ENCODE measurements at regions not wholly inside any gene's neighbourhood (a gene's known extent, or its start where the extent isn't known, plus 50 kb on each side); places are given as distances from the start of the nearest gene placed in this dataset.

DNA sequence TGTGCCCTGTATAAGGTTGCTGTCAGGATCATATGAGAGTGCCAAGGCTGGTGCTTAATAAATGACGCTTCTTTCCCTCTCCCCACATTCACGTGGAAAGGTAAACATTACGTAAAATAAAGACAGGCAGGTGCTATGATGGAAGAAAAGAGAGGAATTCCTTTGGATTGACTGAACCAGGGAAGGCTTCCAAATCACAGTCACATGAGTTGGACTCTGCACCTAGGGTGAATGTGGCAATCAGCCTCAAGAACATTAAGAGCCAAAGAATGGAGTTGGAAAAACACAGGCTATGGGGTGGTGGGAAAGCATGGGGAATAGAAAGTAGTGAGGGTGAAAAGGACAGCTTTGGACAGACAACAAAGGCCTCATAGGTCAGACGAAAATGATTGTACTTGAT, 473.1 kb downstream of the VRK1 start:
- POLR2A ChIA-PET, result no interaction called here
- CTCF ChIA-PET, result no interaction called here

DNA sequence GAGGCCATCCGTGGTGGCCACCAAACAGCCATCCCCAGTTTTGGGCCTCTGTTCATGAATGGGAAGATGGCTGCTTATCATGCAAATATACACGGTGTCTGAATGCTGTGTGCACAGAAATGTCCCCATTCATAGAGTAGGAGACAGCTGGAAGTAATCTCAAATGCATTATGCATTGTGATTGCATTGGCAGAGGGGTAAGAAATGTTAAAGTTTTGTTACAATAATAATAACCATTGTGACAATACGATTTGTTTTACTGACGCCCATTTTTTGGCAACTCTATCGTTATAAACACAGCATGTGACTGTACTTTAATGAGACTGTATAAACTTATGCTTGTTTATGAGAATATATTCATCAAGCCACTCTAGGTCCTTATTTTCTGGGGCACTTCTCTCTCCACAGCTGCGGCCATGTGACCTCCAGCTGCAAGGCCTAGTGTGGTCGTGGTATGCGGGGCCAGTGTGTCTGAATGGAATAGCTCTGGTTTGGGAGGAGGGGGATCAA, 474.3 kb downstream of the VRK1 start:
- CTCF ChIA-PET, result no interaction called here

More for the DNA sequence above, 473.1 kb downstream of the VRK1 start:
- TF ChIP-seq, protein P1, sequence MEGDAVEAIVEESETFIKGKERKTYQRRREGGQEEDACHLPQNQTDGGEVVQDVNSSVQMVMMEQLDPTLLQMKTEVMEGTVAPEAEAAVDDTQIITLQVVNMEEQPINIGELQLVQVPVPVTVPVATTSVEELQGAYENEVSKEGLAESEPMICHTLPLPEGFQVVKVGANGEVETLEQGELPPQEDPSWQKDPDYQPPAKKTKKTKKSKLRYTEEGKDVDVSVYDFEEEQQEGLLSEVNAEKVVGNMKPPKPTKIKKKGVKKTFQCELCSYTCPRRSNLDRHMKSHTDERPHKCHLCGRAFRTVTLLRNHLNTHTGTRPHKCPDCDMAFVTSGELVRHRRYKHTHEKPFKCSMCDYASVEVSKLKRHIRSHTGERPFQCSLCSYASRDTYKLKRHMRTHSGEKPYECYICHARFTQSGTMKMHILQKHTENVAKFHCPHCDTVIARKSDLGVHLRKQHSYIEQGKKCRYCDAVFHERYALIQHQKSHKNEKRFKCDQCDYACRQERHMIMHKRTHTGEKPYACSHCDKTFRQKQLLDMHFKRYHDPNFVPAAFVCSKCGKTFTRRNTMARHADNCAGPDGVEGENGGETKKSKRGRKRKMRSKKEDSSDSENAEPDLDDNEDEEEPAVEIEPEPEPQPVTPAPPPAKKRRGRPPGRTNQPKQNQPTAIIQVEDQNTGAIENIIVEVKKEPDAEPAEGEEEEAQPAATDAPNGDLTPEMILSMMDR (IDR thresholded peaks at IDR 0.05; ENCODE audit: insufficient read depth, low read length, missing control alignments), result no peak
- no peak for DNase-seq (ENCODE audit: low read depth, low spot score)
- no peak overlapping the region for H3K4me3 ChIP-seq (ENCODE audit: low read depth, low read length)

DNA sequence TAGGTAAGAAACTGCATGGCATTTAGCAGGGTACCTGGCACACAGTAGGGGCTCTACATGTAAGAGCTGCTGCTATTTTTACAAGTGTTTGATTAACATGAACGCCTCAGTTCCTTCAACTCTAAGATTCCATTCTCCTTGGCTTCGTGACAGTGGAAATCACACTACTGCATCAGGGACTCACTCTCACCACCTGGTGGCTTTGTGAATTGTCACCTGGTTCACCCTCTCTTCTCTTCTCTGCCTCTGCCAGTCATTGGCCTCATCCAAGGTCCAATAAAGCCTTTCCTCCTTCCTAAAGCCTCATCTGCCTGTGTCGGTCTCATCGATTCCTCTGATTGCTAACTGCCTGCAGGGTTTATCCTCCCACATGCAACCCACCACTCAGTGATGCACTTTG, 476.4 kb downstream of the VRK1 start:
- H3K4me3 ChIP-seq (ENCODE audit: low read depth, low read length), result no peak overlapping the region
- CTCF ChIA-PET, result no interaction called here
- TF ChIP-seq, protein P1 (IDR thresholded peaks at IDR 0.05; ENCODE audit: insufficient read depth, low read length, missing control alignments), result no peak
- no peak for DNase-seq (ENCODE audit: low read depth, low spot score)
- POLR2A ChIA-PET, result no interaction called here

More for the DNA sequence above, 474.3 kb downstream of the VRK1 start:
- TF ChIP-seq, protein P1 (IDR thresholded peaks at IDR 0.05; ENCODE audit: insufficient read depth, low read length, missing control alignments), result no peak
- POLR2A ChIA-PET, result no interaction called here
- no peak for DNase-seq (ENCODE audit: low read depth, low spot score)
- H3K4me3 ChIP-seq (ENCODE audit: low read depth, low read length), result no peak overlapping the region

- H3K4me3 ChIP-seq (ENCODE audit: low read depth, low read length), result no peak overlapping the region
- CTCF ChIA-PET, result no interaction called here
- TF ChIP-seq, protein P1 (IDR thresholded peaks at IDR 0.05; ENCODE audit: insufficient read depth, low read length, missing control alignments), result no peak
- POLR2A ChIA-PET, result no interaction called here
- no peak for DNase-seq (ENCODE audit: low read depth, low spot score)
Observed at GRCh38 chr14:97274626-97275025, 477.4 kb downstream of the VRK1 start.

- CTCF ChIA-PET, result no interaction called here
- TF ChIP-seq, protein P1 (IDR thresholded peaks at IDR 0.05; ENCODE audit: insufficient read depth, low read length, missing control alignments), result no peak
Observed at GRCh38 chr14:97275276-97275675, 478.1 kb downstream of the VRK1 start.

DNA sequence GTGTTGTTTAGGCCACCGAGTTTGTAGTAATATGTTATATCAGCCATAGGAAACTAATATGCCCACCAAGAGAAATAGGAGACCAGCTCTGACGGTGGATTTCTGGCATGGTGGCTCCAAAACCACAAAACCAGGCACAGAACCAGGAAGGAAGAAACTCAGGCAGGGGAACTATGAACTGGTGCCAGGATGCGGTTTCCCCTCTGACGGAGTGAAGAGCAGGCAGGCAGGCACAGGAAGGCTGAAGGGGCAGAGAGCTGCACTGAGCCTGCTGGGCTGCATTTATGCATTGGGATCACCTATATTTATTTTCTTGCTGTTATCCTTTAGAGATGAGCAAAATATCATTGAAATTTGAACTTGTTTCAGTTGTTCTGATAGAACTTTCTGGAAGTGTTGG, 479.4 kb downstream of the VRK1 start:
- DNase-seq (ENCODE audit: low read depth, low spot score), result no peak
- CTCF ChIA-PET, result no interaction called here
- POLR2A ChIA-PET, result no interaction called here
- TF ChIP-seq, protein P1 (IDR thresholded peaks at IDR 0.05; ENCODE audit: insufficient read depth, low read length, missing control alignments), result no peak
- H3K4me3 ChIP-seq (ENCODE audit: low read depth, low read length), result no peak overlapping the region

More at GRCh38 chr14:97275276-97275675, 478.1 kb downstream of the VRK1 start:
- no peak overlapping the region for H3K4me3 ChIP-seq (ENCODE audit: low read depth, low read length)
- POLR2A ChIA-PET, result no interaction called here
- DNase-seq (ENCODE audit: low read depth, low spot score), result no peak

Data from AG04449 (cell line).